Colonic mucosa (tissue), 4 donors: ENCODE measurements at regions not wholly inside any gene's neighbourhood (a gene's known extent, or its start where the extent isn't known, plus 50 kb on each side); places are given as distances from the start of the nearest gene placed in this dataset.

ENCODE experiments used
- DNase-seq: peaks from one replicate; pipeline ENCODE4 v3.0.0-alpha.2; 2020
- H3K27ac ChIP-seq: fragments of 200-600 bp; one replicate; pipeline ENCODE4 v1.8.0; 2021
- H3K27me3 ChIP-seq: fragments of 200-600 bp; one replicate; pipeline ENCODE4 v1.8.0; 2021
- H3K36me3 ChIP-seq: fragments of 200-600 bp; one replicate; pipeline ENCODE4 v1.8.0; 2021
- H3K4me1 ChIP-seq: fragments of 200-600 bp; one replicate; pipeline ENCODE4 v1.8.0; 2021; ENCODE audit warnings: mild to moderate bottlenecking
- H3K4me3 ChIP-seq: fragments of 200-600 bp; one replicate; pipeline ENCODE4 v1.8.0; 2021
- H3K9ac ChIP-seq, 2 donors: one replicate each; pipeline ENCODE4 v1.7.0; 2013; ENCODE audit warnings: control low read depth in 2 of 2, low read depth in 2 of 2, low read length in 2 of 2
- H3K9me3 ChIP-seq: fragments of 200-600 bp; one replicate; pipeline ENCODE4 v1.8.0; 2021
- CTCF ChIP-seq: fragments of 200-600 bp; IDR thresholded peaks from one replicate; pipeline ENCODE4 v1.8.0; 2022; ENCODE audit warnings: antibody characterized with exemption, mild to moderate bottlenecking
- intact Hi-C: fragments of 100-400 bp; cut with DNase I; formaldehyde crosslinking; loops from one replicate; pipeline ENCODE4 v1.14.1; 2022
- donor health status: healthy.
- donor health status: DM: no; HTN: no; CAD: no.
- donor health status: DM: no; HTN: no; CAD: no.

- H3K9ac ChIP-seq, result no peak overlapping the region
- H3K9me3 ChIP-seq, result no peaks in the 10 kb centered on the region
- no peaks in the 10 kb centered on the region for H3K36me3 ChIP-seq
- DNase-seq, result no peak
- no peaks in the 10 kb centered on the region for H3K27me3 ChIP-seq
- H3K27ac ChIP-seq, result no peak overlapping the region
- intact Hi-C loops, result no loop called here
- H3K4me1 ChIP-seq, result no peaks in the 10 kb centered on the region
- no peak overlapping the region for H3K4me3 ChIP-seq
- no peak for TF ChIP-seq CTCF
Observed at GRCh38 chr9:124199474-124199873, 58.3 kb upstream of the NEK6 start.

DNA sequence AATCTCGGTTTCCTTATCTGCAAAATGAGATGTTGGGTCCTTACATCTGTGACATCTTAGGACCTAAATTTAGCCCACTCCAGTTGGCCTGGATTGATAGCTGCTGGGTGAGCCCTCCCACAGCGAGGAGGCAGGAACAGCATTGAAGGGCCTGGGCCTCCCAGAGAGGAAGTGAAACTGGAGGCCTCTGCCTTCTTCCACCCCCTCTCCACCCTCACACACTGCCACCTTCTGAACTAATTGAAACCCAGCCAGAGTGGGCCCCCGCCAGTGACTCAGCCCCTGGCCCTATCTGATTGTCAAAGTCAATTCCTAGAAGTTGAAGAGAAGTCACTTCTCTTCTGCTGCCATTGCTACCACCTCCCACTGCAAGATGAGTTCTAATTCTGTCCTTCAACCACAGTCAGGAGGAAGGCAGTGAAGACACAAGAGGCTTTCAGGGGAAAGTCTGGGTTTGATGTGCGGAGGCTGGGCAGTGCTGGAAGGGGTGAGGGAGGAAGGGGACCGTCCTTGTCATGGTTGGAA lies 55.2 kb upstream of the NEK6 start:
- Histone ChIP-seq H3K9ac (no peak overlapping the region), H3K9me3 (no peaks in the 10 kb centered on the region), H3K27me3 (no peaks in the 10 kb centered on the region), H3K4me3 (no peak overlapping the region), H3K27ac (peak overlapping the region; percentile 44), H3K36me3 (no peaks in the 10 kb centered on the region), H3K4me1 (no peaks in the 10 kb centered on the region)
- intact Hi-C loops, result no loop called here
- TF ChIP-seq CTCF, result no peak
- peak; percentile 42 for DNase-seq

DNA sequence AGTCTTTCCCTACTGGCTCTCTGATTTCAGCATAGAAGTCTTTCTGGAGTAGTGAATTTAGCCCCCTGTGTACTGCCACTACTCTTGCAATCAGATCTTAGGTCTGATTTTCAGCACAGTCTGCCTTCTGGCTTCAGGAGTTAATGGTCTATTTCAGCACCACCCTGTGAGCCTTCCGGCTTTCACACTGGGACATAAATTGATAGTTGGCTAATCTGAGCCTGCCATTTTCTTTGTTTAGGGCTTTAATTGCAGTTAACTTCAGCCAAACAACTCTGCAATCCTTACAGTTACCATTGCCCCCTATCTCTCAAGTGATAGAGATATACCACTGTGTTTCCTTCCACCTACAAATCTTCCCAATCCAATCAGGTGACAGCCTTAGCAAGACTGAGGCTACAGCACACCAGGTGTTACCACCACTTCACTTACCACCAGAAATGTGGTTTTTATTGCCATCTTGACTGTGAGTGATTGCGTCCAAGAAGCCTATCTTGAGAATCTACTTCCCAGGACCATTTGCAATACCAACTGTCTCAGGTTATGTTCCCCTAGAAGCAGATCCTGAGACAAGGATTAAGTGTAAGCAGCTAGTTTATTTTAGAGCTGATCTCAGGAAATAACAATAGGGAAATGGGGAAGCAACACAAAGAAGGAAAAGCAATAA lies 51.9 kb upstream of the NEK6 start:
- H3K4me3 ChIP-seq, result no peak overlapping the region
- H3K27ac ChIP-seq, result no peak overlapping the region
- H3K36me3 ChIP-seq, result no peaks in the 10 kb centered on the region
- no peak for TF ChIP-seq CTCF
- H3K9me3 ChIP-seq, result no peaks in the 10 kb centered on the region
- intact Hi-C loops, result no loop called here
- no peaks in the 10 kb centered on the region for H3K4me1 ChIP-seq
- no peaks in the 10 kb centered on the region for H3K27me3 ChIP-seq
- no peak overlapping the region for H3K9ac ChIP-seq
- no peak for DNase-seq

DNA sequence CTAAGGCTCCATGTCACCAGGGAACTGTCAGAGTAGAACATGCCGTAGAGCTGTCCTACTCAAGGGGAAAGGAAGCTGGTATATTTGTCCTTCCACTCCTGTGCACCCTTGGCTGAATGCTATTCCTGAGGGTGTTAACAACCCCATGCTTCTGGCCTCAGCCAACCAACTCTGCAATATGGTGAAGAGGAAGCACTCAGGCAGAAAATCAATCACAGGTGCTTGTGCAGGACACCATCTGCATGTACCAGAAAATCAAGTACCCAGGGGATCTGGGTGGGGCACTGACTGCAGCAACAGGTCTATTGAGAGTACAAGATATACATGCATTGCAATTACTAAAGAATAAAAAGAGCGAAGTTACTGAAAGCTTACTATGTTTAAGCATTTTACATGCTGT lies 51.4 kb upstream of the NEK6 start:
- Histone ChIP-seq H3K27me3 (no peaks in the 10 kb centered on the region), H3K9me3 (no peaks in the 10 kb centered on the region), H3K36me3 (no peaks in the 10 kb centered on the region), H3K27ac (no peak overlapping the region), H3K4me3 (no peak overlapping the region), H3K4me1 (no peaks in the 10 kb centered on the region), H3K9ac (no peak overlapping the region)
- intact Hi-C loops, result no loop called here
- no peak for TF ChIP-seq CTCF
- DNase-seq, result no peak
